Choroid plexus epithelial cell (primary cell): ENCODE measurements at regions not wholly inside any gene's neighbourhood (a gene's known extent, or its start where the extent isn't known, plus 50 kb on each side); places are given as distances from the start of the nearest gene placed in this dataset.

Source experiments
- DNase-seq: peaks from one replicate; pipeline ENCODE4 v3.0.0-alpha.2; 2010; ENCODE audit warnings: low read depth
- H3K4me3 ChIP-seq: 2 replicates; pipeline ENCODE4 v1.5.1; 2011; ENCODE audit warnings: low read depth, mild to moderate bottlenecking, control low read depth, low read length, moderate library complexity
- CTCF ChIP-seq: conservative IDR thresholded peaks from 2 replicates; pipeline ENCODE4 v1.5.1; 2011; ENCODE audit warnings: low read depth, mild to moderate bottlenecking, control low read depth, inconsistent platforms, low read length, moderate library complexity

GRCh38 chr5:97846643-97847042 is 663.6 kb upstream of the RIOK2 start:
- TF ChIP-seq CTCF, result no peak
- DNase-seq, result no peak
- no peak overlapping the region for H3K4me3 ChIP-seq

GRCh38 chr5:97847920-97848631 is 665.0 kb upstream of the RIOK2 start:
- H3K4me3 ChIP-seq, result no peak overlapping the region
- TF ChIP-seq CTCF, result no peak
- no peak for DNase-seq

- no peak for TF ChIP-seq CTCF
- no peak for DNase-seq
- no peak overlapping the region for H3K4me3 ChIP-seq
These were observed 668.0 kb upstream of the RIOK2 start for GRCh38 chr5:97851036-97851435.

- DNase-seq, result peak; percentile 80
- no peak overlapping the region for H3K4me3 ChIP-seq
- no peak for TF ChIP-seq CTCF
These were observed 672.1 kb upstream of the RIOK2 start for GRCh38 chr5:97854871-97855762.

GRCh38 chr5:97874491-97874890 is 691.4 kb upstream of the RIOK2 start:
- no peak for TF ChIP-seq CTCF
- H3K4me3 ChIP-seq, result no peak overlapping the region
- no peak for DNase-seq

GRCh38 chr5:97876272-97876671 is 693.2 kb upstream of the RIOK2 start:
- no peak for DNase-seq
- no peak for TF ChIP-seq CTCF
- no peak overlapping the region for H3K4me3 ChIP-seq
